HAP-1 (cell line): ENCODE measurements at regions not wholly inside any gene's neighbourhood (a gene's known extent, or its start where the extent isn't known, plus 50 kb on each side); places are given as distances from the start of the nearest gene placed in this dataset.

ENCODE experiments used
- DNase-seq, 2 experiments: peaks; one replicate each; pipeline ENCODE4 v3.0.0-alpha.2; 2016 to 2020; ENCODE audit warnings: low spot score in 2 of 2
- H3K27me3 ChIP-seq: fragments of 250-450 bp; sonication (Bioruptor Pico); 2 replicates; pipeline ENCODE4 v1.5.1; 2020; ENCODE audit warnings: low read depth, mild to moderate bottlenecking, moderate library complexity
- H3K36me3 ChIP-seq: fragments of 250-450 bp; sonication (Bioruptor Pico); replicated peaks from 2 replicates; pipeline ENCODE4 v1.5.1; 2020; ENCODE audit warnings: mild to moderate bottlenecking
- H3K4me1 ChIP-seq: fragments of 250-450 bp; sonication (Bioruptor Pico); 2 replicates; pipeline ENCODE4 v1.5.1; 2020; ENCODE audit warnings: mild to moderate bottlenecking
- H3K4me3 ChIP-seq: fragments of 250-450 bp; sonication (Bioruptor Pico); 2 replicates; pipeline ENCODE4 v1.5.1; 2020; ENCODE audit warnings: mild to moderate bottlenecking, moderate library complexity
- H3K9me3 ChIP-seq: fragments of 250-450 bp; sonication (Bioruptor Pico); 2 replicates; pipeline ENCODE4 v1.5.1; 2020; ENCODE audit warnings: mild to moderate bottlenecking, moderate library complexity
- in situ Hi-C: fragments of 300-500 bp; cut with MboI; formaldehyde crosslinking; loops from 3 replicates; pipeline ENCODE4 v1.14.3; 2020; ENCODE audit warnings: low sequenced_read_pairs, inconsistent platforms, mixed read lengths

GRCh38 chr11:104649002-104649401, 249.3 kb downstream of the CASP12 start:
- no peak for DNase-seq
- Histone ChIP-seq H3K4me1 (no peaks in the 10 kb centered on the region), H3K4me3 (no peak overlapping the region), H3K36me3 (no peaks in the 10 kb centered on the region), H3K27me3 (no peaks in the 10 kb centered on the region), H3K9me3 (no peaks in the 10 kb centered on the region)
- in situ Hi-C loops, result no loop called here

GRCh38 chr11:104645261-104646222, 252.7 kb downstream of the CASP12 start:
- Histone ChIP-seq H3K4me1 (no peaks in the 10 kb centered on the region), H3K4me3 (no peak overlapping the region), H3K9me3 (no peaks in the 10 kb centered on the region), H3K36me3 (no peaks in the 10 kb centered on the region), H3K27me3 (no peaks in the 10 kb centered on the region)
- in situ Hi-C loops, result no loop called here
- DNase-seq, result no peak

GRCh38 chr11:104637662-104638170, 260.5 kb downstream of the CASP12 start:
- H3K4me3 ChIP-seq, result no peak overlapping the region
- in situ Hi-C loops, result no loop called here
- no peaks in the 10 kb centered on the region for H3K4me1 ChIP-seq
- no peak for DNase-seq
- H3K27me3 ChIP-seq, result no peaks in the 10 kb centered on the region
- H3K9me3 ChIP-seq, result no peaks in the 10 kb centered on the region
- H3K36me3 ChIP-seq, result no peaks in the 10 kb centered on the region

- Histone ChIP-seq H3K27me3 (no peaks in the 10 kb centered on the region), H3K9me3 (no peaks in the 10 kb centered on the region), H3K4me3 (no peak overlapping the region), H3K4me1 (no peaks in the 10 kb centered on the region), H3K36me3 (no peaks in the 10 kb centered on the region)
- no peak for DNase-seq
- in situ Hi-C loops, result no loop called here
These were observed 265.0 kb downstream of the CASP12 start for GRCh38 chr11:104633226-104633625.

- H3K4me1 ChIP-seq, result no peaks in the 10 kb centered on the region
- H3K36me3 ChIP-seq, result no peaks in the 10 kb centered on the region
- DNase-seq, result no peak
- H3K4me3 ChIP-seq, result no peak overlapping the region
- H3K9me3 ChIP-seq, result no peaks in the 10 kb centered on the region
- in situ Hi-C loops, result no loop called here
- no peaks in the 10 kb centered on the region for H3K27me3 ChIP-seq
These were observed 267.9 kb downstream of the CASP12 start for GRCh38 chr11:104630352-104630751.

GRCh38 chr11:104625246-104625645, 273.0 kb downstream of the CASP12 start:
- Histone ChIP-seq H3K36me3 (no peaks in the 10 kb centered on the region), H3K4me1 (no peaks in the 10 kb centered on the region), H3K4me3 (no peak overlapping the region), H3K9me3 (no peaks in the 10 kb centered on the region), H3K27me3 (no peaks in the 10 kb centered on the region)
- in situ Hi-C loops, result no loop called here
- no peak for DNase-seq

GRCh38 chr11:104624021-104624420, 274.2 kb downstream of the CASP12 start:
- Histone ChIP-seq H3K27me3 (no peaks in the 10 kb centered on the region), H3K9me3 (no peaks in the 10 kb centered on the region), H3K36me3 (no peaks in the 10 kb centered on the region), H3K4me3 (no peak overlapping the region), H3K4me1 (no peaks in the 10 kb centered on the region)
- DNase-seq, result no peak
- in situ Hi-C loops, result no loop called here

- no peak for DNase-seq
These were observed 274.7 kb downstream of the CASP12 start for GRCh38 chr11:104623518-104623917.

GRCh38 chr11:104620991-104621390, 277.3 kb downstream of the CASP12 start:
- Histone ChIP-seq H3K4me3 (no peak overlapping the region), H3K27me3 (no peaks in the 10 kb centered on the region), H3K36me3 (no peaks in the 10 kb centered on the region), H3K9me3 (no peaks in the 10 kb centered on the region), H3K4me1 (no peaks in the 10 kb centered on the region)
- no peak for DNase-seq
- in situ Hi-C loops, result no loop called here

More at GRCh38 chr11:104623518-104623917, 274.7 kb downstream of the CASP12 start:
- H3K4me3 ChIP-seq, result no peak overlapping the region
- no peaks in the 10 kb centered on the region for H3K9me3 ChIP-seq
- H3K4me1 ChIP-seq, result no peaks in the 10 kb centered on the region
- no peaks in the 10 kb centered on the region for H3K27me3 ChIP-seq
- in situ Hi-C loops, result no loop called here
- no peaks in the 10 kb centered on the region for H3K36me3 ChIP-seq

- Histone ChIP-seq H3K9me3 (no peaks in the 10 kb centered on the region), H3K36me3 (no peaks in the 10 kb centered on the region), H3K4me3 (no peak overlapping the region), H3K27me3 (no peaks in the 10 kb centered on the region), H3K4me1 (no peaks in the 10 kb centered on the region)
- in situ Hi-C loops, result no loop called here
- DNase-seq, result no peak
These were observed 278.5 kb downstream of the CASP12 start for GRCh38 chr11:104619751-104620150.

- in situ Hi-C loops, result no loop called here
- no peaks in the 10 kb centered on the region for H3K27me3 ChIP-seq
- DNase-seq, result no peak
- H3K9me3 ChIP-seq, result no peaks in the 10 kb centered on the region
- H3K4me1 ChIP-seq, result no peaks in the 10 kb centered on the region
- no peaks in the 10 kb centered on the region for H3K36me3 ChIP-seq
- H3K4me3 ChIP-seq, result no peak overlapping the region
These were observed 279.3 kb downstream of the CASP12 start for GRCh38 chr11:104618954-104619353.

- H3K9me3 ChIP-seq, result no peaks in the 10 kb centered on the region
- H3K27me3 ChIP-seq, result no peaks in the 10 kb centered on the region
- H3K4me3 ChIP-seq, result no peak overlapping the region
- no peaks in the 10 kb centered on the region for H3K36me3 ChIP-seq
- no peak for DNase-seq
- in situ Hi-C loops, result no loop called here
- no peaks in the 10 kb centered on the region for H3K4me1 ChIP-seq
These were observed 283.3 kb downstream of the CASP12 start for GRCh38 chr11:104614961-104615360.

- in situ Hi-C loops, result no loop called here
- Histone ChIP-seq H3K4me3 (no peak overlapping the region), H3K4me1 (no peaks in the 10 kb centered on the region), H3K36me3 (no peaks in the 10 kb centered on the region), H3K9me3 (no peaks in the 10 kb centered on the region), H3K27me3 (no peaks in the 10 kb centered on the region)
- no peak for DNase-seq
These were observed 284.1 kb downstream of the CASP12 start for GRCh38 chr11:104614117-104614680.

GRCh38 chr11:104610635-104611034, 287.6 kb downstream of the CASP12 start:
- no peak for DNase-seq
- Histone ChIP-seq H3K9me3 (no peaks in the 10 kb centered on the region), H3K4me3 (no peak overlapping the region), H3K4me1 (no peaks in the 10 kb centered on the region), H3K27me3 (no peaks in the 10 kb centered on the region), H3K36me3 (no peaks in the 10 kb centered on the region)
- in situ Hi-C loops, result no loop called here
